Suprapubic skin (tissue), 3 donors: ENCODE measurements at regions not wholly inside any gene's neighbourhood (a gene's known extent, or its start where the extent isn't known, plus 50 kb on each side); places are given as distances from the start of the nearest gene placed in this dataset.

Source experiments
- CTCF ChIP-seq, 2 donors: fragments of 200-600 bp in 1 of 2; fragments of 450-650 bp in 1 of 2; sonication (generic) in 1 of 2; IDR thresholded peaks; one replicate each; pipeline ENCODE4 v1.5.1; 2016 to 2019; ENCODE audit warnings: antibody characterized with exemption in 2 of 2, mild to moderate bottlenecking in 1 of 2, moderate library complexity in 1 of 2
- EP300 ChIP-seq: sonication (generic); formaldehyde crosslinking; IDR thresholded peaks from one replicate; pipeline ENCODE4 v1.6.1; 2017; ENCODE audit warnings: antibody characterized with exemption

GRCh38 chr14:26685401-26685800, 87.6 kb upstream of the NOVA1 start:
- no peak for TF ChIP-seq EP300
- TF ChIP-seq CTCF (IDR thresholded peaks at IDR 0.05) = no peak
